ENCODE measurements at regions not wholly inside any gene's neighbourhood (a gene's known extent, or its start where the extent isn't known, plus 50 kb on each side); places are given as distances from the start of the nearest gene placed in this dataset.

DNA sequence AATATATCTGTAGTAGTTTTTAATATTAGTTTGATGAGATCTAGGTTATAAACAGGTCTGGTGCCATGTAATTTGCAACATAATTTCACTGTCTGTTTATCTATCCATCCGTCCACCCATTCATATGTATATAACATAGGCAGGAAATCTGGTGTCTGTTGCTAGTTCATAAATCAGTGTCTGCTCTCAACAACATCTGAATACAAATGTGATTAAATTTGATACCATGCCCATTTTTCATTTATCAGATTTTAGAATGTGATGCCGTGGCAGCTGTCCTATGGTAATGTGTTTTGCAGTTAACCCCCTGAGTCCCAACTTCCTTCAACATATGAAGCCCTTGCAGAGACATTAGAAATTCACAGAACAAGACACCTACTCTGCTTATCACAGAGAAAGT lies 228.4 kb downstream of the CMPK2 start:
- Histone ChIP-seq H4K20me1 (ENCODE audit: insufficient read depth, low read length, poor library complexity, severe bottlenecking) (no peaks in the 10 kb centered on the region), H3K9ac (ENCODE audit: low read depth, low read length, poor library complexity, severe bottlenecking) (no peak overlapping the region), H2AFZ (ENCODE audit: low read length) (no peak overlapping the region), H3F3A (ENCODE audit: low read depth) (no peaks in the 10 kb centered on the region), H3K36me3 (ENCODE audit: insufficient read depth, low read length) (no peaks in the 10 kb centered on the region), H3K9me3 (ENCODE audit: insufficient read depth, low read depth, low read length) (no peaks in the 10 kb centered on the region), H3K79me2 (ENCODE audit: insufficient read depth, low read length) (no peaks in the 10 kb centered on the region), H3K4me2 (ENCODE audit: low read depth, low read length, poor library complexity, severe bottlenecking) (no peak overlapping the region), H3K4me1 (ENCODE audit: insufficient read depth, low read length, poor library complexity, severe bottlenecking) (no peaks in the 10 kb centered on the region), H3K9me2 (replicated peaks; ENCODE audit: low read depth, low read length) (no peaks in the 10 kb centered on the region), H3K4me3 (ENCODE audit: low read length, poor library complexity, severe bottlenecking) (no peak overlapping the region), H3K27me3 (ENCODE audit: insufficient read depth, low read length, poor library complexity, severe bottlenecking) (no peaks in the 10 kb centered on the region)
- no peak for TF ChIP-seq EZH2phosphoT487 (IDR thresholded peaks at IDR 0.05; ENCODE audit: borderline replicate concordance)
- TF ChIP-seq, protein P1, sequence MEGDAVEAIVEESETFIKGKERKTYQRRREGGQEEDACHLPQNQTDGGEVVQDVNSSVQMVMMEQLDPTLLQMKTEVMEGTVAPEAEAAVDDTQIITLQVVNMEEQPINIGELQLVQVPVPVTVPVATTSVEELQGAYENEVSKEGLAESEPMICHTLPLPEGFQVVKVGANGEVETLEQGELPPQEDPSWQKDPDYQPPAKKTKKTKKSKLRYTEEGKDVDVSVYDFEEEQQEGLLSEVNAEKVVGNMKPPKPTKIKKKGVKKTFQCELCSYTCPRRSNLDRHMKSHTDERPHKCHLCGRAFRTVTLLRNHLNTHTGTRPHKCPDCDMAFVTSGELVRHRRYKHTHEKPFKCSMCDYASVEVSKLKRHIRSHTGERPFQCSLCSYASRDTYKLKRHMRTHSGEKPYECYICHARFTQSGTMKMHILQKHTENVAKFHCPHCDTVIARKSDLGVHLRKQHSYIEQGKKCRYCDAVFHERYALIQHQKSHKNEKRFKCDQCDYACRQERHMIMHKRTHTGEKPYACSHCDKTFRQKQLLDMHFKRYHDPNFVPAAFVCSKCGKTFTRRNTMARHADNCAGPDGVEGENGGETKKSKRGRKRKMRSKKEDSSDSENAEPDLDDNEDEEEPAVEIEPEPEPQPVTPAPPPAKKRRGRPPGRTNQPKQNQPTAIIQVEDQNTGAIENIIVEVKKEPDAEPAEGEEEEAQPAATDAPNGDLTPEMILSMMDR (conservative IDR thresholded peaks at IDR 0.05; ENCODE audit: low read length) = no peak

DNA sequence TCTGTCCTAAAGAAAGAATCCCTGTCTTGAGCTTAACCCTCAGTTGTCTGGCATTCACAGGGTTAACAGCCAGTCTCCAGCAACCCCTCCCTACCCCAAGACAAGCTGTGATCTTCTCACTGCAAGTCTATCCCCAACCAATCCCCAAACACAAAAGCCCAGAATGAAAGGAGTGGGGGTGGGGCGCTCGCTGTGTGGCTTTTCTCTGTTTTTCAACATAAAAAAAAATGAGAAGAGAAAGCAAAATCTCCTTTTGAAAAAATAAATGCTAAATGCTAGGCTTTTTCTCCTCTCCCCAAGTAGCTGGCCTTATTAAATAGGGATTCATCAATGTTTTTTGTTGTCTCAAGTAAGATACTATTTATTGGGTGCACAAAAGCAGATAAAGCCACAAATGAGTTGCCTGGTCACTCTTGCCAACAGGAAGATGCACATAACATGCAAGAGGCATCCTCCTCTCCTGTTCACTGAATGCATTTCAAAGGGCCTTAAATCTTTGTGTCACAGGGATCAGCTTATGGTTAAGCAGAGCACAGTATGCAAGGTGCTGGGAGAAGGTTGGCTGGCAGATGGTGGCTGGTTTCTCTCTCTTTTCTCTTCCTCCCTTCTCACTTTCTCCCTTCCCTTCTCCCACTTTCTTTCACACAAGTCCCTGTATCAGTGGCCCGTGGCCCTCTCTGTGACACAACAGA lies 225.6 kb downstream of the CMPK2 start:
- no peaks in the 10 kb centered on the region for H3F3A ChIP-seq (ENCODE audit: low read depth)

DNA sequence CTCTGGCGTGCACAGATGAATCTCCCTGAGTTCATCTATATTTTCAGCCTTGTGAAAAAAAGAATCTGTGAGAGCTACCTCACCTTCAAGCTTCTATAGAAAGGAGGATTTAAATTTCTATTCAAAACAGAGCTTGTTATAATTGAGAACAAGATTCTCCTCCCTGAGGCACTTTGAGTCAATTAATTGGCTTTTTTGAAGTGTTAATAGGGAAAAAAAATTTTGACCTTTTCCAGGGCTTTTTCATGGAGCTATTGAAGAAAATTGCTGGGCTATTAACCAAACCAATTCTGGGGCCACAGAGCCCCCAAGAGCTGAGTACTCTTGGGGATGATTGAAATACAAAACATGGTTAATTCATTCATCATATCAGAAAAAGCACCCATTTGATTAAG lies 225.1 kb downstream of the CMPK2 start:
- no peaks in the 10 kb centered on the region for H3K9me3 ChIP-seq (ENCODE audit: insufficient read depth, low read depth, low read length)
- no peaks in the 10 kb centered on the region for H3F3A ChIP-seq (ENCODE audit: low read depth)
- H3K4me2 ChIP-seq (ENCODE audit: low read depth, low read length, poor library complexity, severe bottlenecking) = no peak overlapping the region
- H3K4me3 ChIP-seq (ENCODE audit: low read length, poor library complexity, severe bottlenecking) = no peak overlapping the region
- no peak overlapping the region for H3K9ac ChIP-seq (ENCODE audit: low read depth, low read length, poor library complexity, severe bottlenecking)
- H2AFZ ChIP-seq (ENCODE audit: low read length) = no peak overlapping the region
- no peaks in the 10 kb centered on the region for H3K4me1 ChIP-seq (ENCODE audit: insufficient read depth, low read length, poor library complexity, severe bottlenecking)
- H4K20me1 ChIP-seq (ENCODE audit: insufficient read depth, low read length, poor library complexity, severe bottlenecking) = no peaks in the 10 kb centered on the region
- H3K36me3 ChIP-seq (ENCODE audit: insufficient read depth, low read length) = no peaks in the 10 kb centered on the region
- H3K79me2 ChIP-seq (ENCODE audit: insufficient read depth, low read length) = no peaks in the 10 kb centered on the region
- TF ChIP-seq EZH2phosphoT487 (IDR thresholded peaks at IDR 0.05; ENCODE audit: borderline replicate concordance) = no peak
- TF ChIP-seq, protein P1 (conservative IDR thresholded peaks at IDR 0.05; ENCODE audit: low read length) = no peak
- H3K27me3 ChIP-seq (ENCODE audit: insufficient read depth, low read length, poor library complexity, severe bottlenecking) = no peaks in the 10 kb centered on the region
- no peaks in the 10 kb centered on the region for H3K9me2 ChIP-seq (replicated peaks; ENCODE audit: low read depth, low read length)

More for the DNA sequence above, 225.6 kb downstream of the CMPK2 start:
- Histone ChIP-seq H3K9me3 (ENCODE audit: insufficient read depth, low read depth, low read length) (no peaks in the 10 kb centered on the region), H3K27me3 (ENCODE audit: insufficient read depth, low read length, poor library complexity, severe bottlenecking) (no peaks in the 10 kb centered on the region), H2AFZ (ENCODE audit: low read length) (no peak overlapping the region), H3K9me2 (replicated peaks; ENCODE audit: low read depth, low read length) (no peaks in the 10 kb centered on the region), H3K4me3 (ENCODE audit: low read length, poor library complexity, severe bottlenecking) (no peak overlapping the region), H3K4me2 (ENCODE audit: low read depth, low read length, poor library complexity, severe bottlenecking) (no peak overlapping the region), H3K9ac (ENCODE audit: low read depth, low read length, poor library complexity, severe bottlenecking) (no peak overlapping the region), H4K20me1 (ENCODE audit: insufficient read depth, low read length, poor library complexity, severe bottlenecking) (no peaks in the 10 kb centered on the region), H3K79me2 (ENCODE audit: insufficient read depth, low read length) (no peaks in the 10 kb centered on the region), H3K4me1 (ENCODE audit: insufficient read depth, low read length, poor library complexity, severe bottlenecking) (no peaks in the 10 kb centered on the region), H3K36me3 (ENCODE audit: insufficient read depth, low read length) (no peaks in the 10 kb centered on the region)
- TF ChIP-seq, protein P1 (conservative IDR thresholded peaks at IDR 0.05; ENCODE audit: low read length) = no peak
- TF ChIP-seq EZH2phosphoT487 (IDR thresholded peaks at IDR 0.05; ENCODE audit: borderline replicate concordance) = no peak

Measured in Loucy (cell line).